ENCODE measurements at regions not wholly inside any gene's neighbourhood (a gene's known extent, or its start where the extent isn't known, plus 50 kb on each side); places are given as distances from the start of the nearest gene placed in this dataset.
"Not testable (repeated sequence)": the region's sequence is repeated elsewhere in the genome, so short reads cannot be mapped to it uniquely, and the experiment has no call there.

DNA sequence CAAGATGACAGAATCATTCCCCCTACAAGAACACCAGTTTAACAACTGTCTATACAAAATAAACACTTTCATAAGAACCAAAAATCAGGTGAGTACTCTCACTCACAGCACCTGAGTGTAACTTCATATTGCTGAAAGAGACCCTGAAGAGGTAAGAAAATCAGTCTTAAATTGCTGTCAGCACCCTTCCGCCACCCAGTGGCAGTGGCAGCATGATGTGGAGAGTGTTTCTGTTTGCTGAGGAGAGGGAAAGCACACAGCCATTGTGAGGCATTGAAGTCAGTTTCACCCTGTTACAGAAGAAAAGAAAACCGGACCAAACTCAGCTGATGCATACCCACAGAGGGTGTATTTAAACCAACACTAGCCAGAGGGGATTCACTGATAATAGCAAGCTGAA lies 1240.8 kb upstream of the CRIM1 start:
- ATAC-seq (no peak), DNase-seq (no peak)
- Mint-ChIP-seq H3K27me3 (no peaks in the 10 kb centered on the region), H3K9me3 (peaks cover 4 to 15% of the 10 kb centered on the region in 2 donors), H3K4me3 (no peak overlapping the region), H3K4me1 (no peaks in the 10 kb centered on the region), H3K27ac (no peak overlapping the region)

DNA sequence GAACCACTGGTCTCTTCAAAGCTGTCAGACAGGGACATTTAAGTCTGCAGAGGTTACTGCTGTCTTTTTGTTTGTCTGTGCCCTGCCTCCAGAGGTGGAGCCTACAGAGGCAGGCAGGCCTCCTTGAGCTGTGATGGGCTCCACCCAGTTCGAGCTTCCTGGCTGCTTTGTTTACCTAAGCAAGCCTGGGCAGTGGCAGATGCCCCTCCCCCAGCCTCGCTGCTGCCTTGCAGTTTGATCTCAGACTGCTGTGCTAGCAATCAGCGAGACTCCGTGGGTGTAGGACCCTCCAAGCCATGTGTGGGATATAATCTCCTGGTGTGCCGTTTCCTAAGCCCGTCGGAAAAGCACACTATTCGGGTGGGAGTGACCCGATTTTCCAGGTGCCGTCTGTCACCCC lies 1243.2 kb upstream of the CRIM1 start:
- H3K9me3 Mint-ChIP-seq, H3K4me3 Mint-ChIP-seq, H3K27ac Mint-ChIP-seq, H3K4me1 Mint-ChIP-seq, H3K27me3 Mint-ChIP-seq, DNase-seq, ATAC-seq: not testable (repeated sequence)

DNA sequence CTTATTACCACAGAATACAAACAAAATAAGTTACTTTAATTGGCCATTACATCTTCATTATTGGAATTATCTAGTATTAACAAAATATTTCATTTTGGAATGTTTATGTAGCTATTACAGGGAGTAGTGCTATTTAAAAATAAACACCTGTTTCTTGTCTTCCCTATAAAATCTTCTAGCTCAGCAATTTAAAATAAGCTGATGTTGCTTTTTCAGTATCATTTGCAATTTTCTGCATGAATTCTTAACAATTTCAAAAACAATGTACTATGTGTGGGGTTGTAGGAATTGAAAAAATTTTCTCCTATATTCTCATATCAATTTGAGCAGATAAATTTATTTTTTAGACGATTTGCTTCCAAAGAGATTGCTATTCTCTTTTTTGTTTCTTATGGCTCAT lies 1251.3 kb upstream of the CRIM1 start:
- H3K27me3 Mint-ChIP-seq = no peaks in the 10 kb centered on the region
- DNase-seq (no peak), ATAC-seq (no peak)
- H3K27ac Mint-ChIP-seq = no peak overlapping the region
- H3K4me3 Mint-ChIP-seq = no peak overlapping the region
- H3K4me1 Mint-ChIP-seq = no peaks in the 10 kb centered on the region
- peaks cover 4 to 8% of the 10 kb centered on the region in 2 donors for H3K9me3 Mint-ChIP-seq

DNA sequence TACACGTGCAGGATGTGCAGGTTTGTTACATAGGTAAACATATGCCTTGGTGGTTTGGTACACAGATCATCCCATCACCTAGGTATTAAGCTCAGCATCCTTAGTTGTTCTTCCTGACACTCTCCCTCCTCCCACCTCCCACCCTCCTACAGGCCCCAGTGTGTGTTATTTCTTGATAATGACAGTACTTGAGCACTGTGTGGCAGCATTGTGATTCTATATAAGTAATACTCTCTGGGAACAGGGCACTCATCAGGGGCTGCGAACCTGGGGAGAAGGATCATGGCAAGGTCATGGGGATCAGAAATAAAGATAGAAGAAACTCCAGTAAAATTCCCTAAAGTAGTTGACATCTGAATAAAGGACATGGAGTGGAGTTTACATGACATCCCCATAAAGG lies 1256.2 kb upstream of the CRIM1 start:
- H3K4me1 Mint-ChIP-seq = no peaks in the 10 kb centered on the region

DNA sequence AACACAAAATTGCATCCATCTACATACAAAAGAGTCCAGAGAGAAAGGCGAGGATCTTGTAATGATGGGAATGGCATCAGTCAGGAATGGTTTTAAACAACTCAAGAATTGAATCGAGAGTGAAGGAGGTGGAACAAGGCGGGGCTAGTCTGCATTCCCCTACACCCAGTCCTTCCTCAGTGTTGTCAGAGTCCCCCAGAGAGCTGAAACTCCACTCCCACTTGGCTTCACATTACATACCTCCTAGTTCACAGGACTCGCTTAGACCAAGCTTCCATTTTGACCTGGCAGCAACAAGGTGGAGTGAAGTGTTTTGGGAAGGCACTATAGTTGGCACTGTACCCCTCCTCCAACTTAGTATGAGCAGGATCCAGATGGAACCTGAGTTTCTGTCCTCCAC lies 1273.5 kb upstream of the CRIM1 start:
- Mint-ChIP-seq H3K4me1 (no peaks in the 10 kb centered on the region), H3K27me3 (no peaks in the 10 kb centered on the region), H3K27ac (no peak overlapping the region), H3K4me3 (no peak overlapping the region), H3K9me3 (peaks cover 6 to 14% of the 10 kb centered on the region in 2 donors)
- ATAC-seq = no peak
- DNase-seq = no peak

More for the DNA sequence above, 1256.2 kb upstream of the CRIM1 start:
- no peak for DNase-seq
- no peak for ATAC-seq
- Mint-ChIP-seq H3K27ac (no peak overlapping the region), H3K27me3 (no peaks in the 10 kb centered on the region), H3K9me3 (peaks cover 6 to 9% of the 10 kb centered on the region in 2 donors), H3K4me3 (no peak overlapping the region)

DNA sequence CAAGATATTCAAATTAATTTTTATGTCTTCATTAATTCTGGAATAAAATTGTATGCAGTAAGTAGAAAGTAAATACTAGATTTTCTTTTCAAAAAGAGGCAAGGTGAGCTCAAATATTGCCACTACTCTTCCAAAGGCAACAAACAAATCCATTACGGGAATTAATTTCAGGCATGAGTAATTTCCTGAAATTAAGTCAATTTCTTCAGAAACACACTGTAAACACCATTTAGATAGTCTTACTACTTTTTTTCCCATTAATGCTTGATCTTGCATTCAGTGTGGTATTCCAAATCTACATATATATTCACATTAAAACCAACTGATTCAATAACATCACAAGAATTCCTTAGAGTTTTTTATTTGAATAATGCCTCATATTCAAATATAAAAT lies 1274.0 kb upstream of the CRIM1 start:
- no peaks in the 10 kb centered on the region for H3K27me3 Mint-ChIP-seq
- DNase-seq (no peak), ATAC-seq (no peak)
- H3K9me3 Mint-ChIP-seq = peaks cover 6 to 10% of the 10 kb centered on the region in 2 donors
- no peaks in the 10 kb centered on the region for H3K4me1 Mint-ChIP-seq
- H3K27ac Mint-ChIP-seq = no peak overlapping the region
- H3K4me3 Mint-ChIP-seq = no peak overlapping the region

DNA sequence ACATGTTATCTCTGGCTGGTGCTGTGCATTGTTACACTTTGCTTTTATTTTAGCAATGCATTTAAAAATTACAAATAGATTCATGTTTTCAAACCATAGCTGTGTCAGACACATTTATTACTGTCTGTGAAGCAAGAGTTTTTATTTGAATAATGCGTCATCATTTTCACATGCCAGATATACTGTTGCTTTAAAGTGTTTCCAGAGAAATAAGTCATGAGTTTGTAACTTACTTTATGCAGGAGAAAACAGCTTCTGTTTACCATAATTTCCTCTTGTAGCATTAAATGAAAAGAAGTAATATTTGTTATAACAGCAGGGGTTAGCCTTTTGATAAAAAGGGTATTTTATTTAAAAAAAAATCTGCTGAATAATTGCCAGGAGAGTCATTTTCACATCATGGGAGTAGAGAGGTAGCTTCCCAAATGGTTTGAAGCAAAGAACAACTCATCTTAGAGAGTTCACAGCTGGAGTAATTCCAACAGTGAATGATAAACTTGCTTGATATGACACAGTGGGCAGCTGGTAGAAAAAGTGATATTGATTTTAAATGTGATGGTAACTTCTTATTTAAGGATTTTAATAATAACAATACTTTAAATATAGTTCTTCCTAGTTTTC lies 1274.5 kb upstream of the CRIM1 start:
- Mint-ChIP-seq H3K4me1 (no peaks in the 10 kb centered on the region), H3K27ac (no peak overlapping the region), H3K9me3 (peaks cover under 1 to 5% of the 10 kb centered on the region in 2 donors), H3K27me3 (no peaks in the 10 kb centered on the region), H3K4me3 (no peak overlapping the region)
- DNase-seq (no peak), ATAC-seq (no peak)

DNA sequence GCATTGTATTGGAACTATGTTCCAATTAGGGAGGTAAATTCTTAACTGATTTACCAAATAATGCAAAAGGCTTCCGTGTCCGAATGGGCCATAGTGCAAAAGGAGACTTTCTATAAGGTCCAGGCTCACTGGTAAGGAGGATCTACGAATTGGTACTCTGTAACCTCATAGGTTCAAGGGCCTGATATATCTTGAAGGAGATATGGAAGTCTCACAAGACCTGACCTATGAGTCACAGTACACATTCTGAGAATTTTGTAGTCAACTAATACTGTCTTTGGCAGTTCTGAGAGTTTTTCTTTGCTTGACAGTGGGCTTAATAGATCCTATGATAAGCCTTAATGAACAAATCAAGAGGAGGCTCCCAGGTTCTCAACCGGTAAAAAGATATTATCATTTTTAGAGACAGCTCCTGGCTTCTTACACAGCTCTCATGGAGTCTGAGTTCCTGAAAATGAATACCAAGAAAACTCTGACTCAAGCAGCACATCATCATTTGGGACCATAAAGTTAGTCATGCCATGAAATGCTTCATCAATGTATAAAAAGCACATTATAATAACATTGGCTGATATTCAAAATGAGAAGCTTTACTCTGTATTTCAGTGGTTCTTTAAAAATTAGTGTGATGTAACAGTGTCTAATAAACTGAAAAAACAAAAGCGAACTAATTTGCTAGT lies 1275.2 kb upstream of the CRIM1 start:
- no peaks in the 10 kb centered on the region for H3K4me1 Mint-ChIP-seq
- no peak for DNase-seq
- no peaks in the 10 kb centered on the region for H3K27me3 Mint-ChIP-seq
- H3K27ac Mint-ChIP-seq = no peak overlapping the region
- no peak overlapping the region for H3K4me3 Mint-ChIP-seq
- no peak for ATAC-seq
- no peaks in the 10 kb centered on the region for H3K9me3 Mint-ChIP-seq

DNA sequence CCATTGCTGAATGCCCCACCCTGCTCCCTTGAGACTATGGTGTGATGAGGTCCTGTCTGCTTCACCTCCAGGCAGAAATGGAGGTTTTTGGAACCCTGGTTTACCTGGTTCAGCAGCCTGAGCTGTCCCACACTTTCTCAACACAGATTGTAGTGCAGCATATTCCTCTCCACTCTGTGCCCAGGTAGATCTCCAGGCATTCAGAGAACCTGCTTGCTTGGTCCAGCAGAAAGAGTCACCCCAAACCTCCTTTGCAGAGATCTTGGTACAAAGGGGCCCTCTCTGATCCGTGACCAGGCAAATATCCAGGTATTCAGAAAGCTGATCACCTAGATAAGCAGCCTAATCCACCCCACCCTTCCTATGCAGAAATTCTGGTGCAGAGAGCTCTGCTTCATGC lies 1288.2 kb upstream of the CRIM1 start:
- no peak overlapping the region for H3K27ac Mint-ChIP-seq
- DNase-seq (no peak), ATAC-seq (no peak)
- no peaks in the 10 kb centered on the region for H3K27me3 Mint-ChIP-seq
- no peak overlapping the region for H3K4me3 Mint-ChIP-seq
- H3K4me1 Mint-ChIP-seq = no peaks in the 10 kb centered on the region
- peaks cover 7 to 12% of the 10 kb centered on the region in 2 donors for H3K9me3 Mint-ChIP-seq

DNA sequence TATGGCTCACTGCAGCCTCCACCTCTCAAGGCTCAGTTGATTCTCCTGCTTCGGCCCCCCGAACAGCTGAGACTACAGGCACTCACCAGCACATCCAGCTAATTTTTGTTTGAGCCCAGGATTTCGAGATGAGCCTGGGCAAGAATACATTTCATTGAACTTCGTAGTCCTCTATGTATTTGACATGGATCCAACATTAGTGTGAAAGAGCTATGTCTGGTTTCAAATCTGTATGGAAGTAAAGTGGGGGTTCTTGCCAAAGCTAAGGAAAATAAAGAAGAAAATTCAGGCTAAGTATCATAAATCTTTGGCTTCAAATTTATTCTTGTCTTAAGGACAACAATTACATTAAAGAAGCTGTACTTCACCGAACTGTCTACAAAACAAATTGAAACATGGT lies 1291.7 kb upstream of the CRIM1 start:
- no peaks in the 10 kb centered on the region for H3K4me1 Mint-ChIP-seq
- no peak for DNase-seq

DNA sequence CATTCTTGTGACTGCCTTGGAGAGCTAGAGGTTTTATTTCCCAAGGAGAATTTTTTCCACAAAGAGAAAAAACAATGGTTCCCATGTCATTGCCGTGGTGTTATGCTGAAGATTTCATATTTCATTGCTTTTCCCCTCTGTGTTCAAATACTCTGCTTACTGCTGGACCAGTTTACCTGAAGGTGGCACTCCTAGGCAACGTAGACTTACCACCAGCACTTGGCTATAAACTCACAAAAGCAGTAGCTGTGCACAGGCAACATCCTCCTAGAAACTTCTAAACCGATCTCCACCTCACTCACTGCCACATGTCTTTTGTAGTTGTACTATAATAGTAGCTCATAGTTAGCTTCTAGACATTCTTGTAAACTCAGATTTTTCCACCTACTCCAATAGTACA lies 1319.7 kb upstream of the CRIM1 start:
- H3K4me3 Mint-ChIP-seq = no peak overlapping the region
- peaks cover 0 to 14% of the 10 kb centered on the region in 2 donors for H3K9me3 Mint-ChIP-seq
- H3K27me3 Mint-ChIP-seq = no peaks in the 10 kb centered on the region
- DNase-seq (no peak), ATAC-seq (no peak)
- H3K4me1 Mint-ChIP-seq = no peaks in the 10 kb centered on the region
- no peak overlapping the region for H3K27ac Mint-ChIP-seq

More for the DNA sequence above, 1291.7 kb upstream of the CRIM1 start:
- no peak for ATAC-seq
- no peak overlapping the region for H3K4me3 Mint-ChIP-seq
- no peaks in the 10 kb centered on the region for H3K9me3 Mint-ChIP-seq
- H3K27me3 Mint-ChIP-seq = no peaks in the 10 kb centered on the region
- H3K27ac Mint-ChIP-seq = no peak overlapping the region

DNA sequence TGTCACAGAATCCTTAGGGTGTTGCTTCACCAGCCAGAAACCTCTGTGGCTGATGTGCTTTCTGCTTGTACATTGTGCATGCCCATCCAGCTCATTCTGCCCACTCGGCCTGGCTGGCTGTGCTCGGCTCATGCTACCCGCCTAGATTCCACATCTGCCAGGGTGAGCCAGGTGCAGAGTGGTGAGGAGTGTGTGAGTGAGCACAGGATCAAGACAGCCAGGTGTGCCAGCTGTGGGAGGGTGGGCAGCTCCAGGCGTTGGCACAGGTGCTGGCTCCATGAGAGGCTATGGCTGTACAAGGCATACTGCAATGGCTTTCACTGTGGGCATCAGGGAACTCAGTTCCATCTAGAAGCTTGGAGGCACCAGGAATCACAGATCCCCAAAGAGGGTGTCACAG lies 1321.8 kb upstream of the CRIM1 start:
- Mint-ChIP-seq H3K9me3 (peaks cover 0 to 14% of the 10 kb centered on the region in 2 donors), H3K27ac (no peak overlapping the region), H3K4me3 (no peak overlapping the region), H3K4me1 (no peaks in the 10 kb centered on the region), H3K27me3 (no peaks in the 10 kb centered on the region)
- DNase-seq (no peak), ATAC-seq (no peak)

DNA sequence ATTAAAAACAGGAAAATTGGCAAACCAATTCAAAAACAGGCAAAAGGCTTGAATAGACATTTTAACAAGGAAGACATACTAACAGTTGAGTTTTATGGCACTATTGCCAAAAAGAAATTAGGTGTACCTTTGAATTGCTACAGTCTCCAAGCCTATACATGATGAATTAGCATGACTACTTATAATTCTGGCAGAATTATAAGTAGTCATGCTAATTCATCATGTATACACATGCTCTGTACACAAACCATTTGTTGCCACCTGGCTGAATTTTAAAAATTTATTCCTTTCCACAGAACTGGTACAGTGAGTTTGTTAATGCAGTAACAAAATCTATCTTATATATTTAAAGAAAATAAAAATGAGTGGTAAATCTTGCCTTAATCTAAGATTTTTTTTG lies 1332.0 kb upstream of the CRIM1 start:
- ATAC-seq = no peak
- peaks cover 0 to 5% of the 10 kb centered on the region in 2 donors for H3K9me3 Mint-ChIP-seq
- DNase-seq = no peak
- no peaks in the 10 kb centered on the region for H3K4me1 Mint-ChIP-seq
- H3K27ac Mint-ChIP-seq = no peak overlapping the region
- H3K27me3 Mint-ChIP-seq = no peaks in the 10 kb centered on the region
- no peak overlapping the region for H3K4me3 Mint-ChIP-seq

DNA sequence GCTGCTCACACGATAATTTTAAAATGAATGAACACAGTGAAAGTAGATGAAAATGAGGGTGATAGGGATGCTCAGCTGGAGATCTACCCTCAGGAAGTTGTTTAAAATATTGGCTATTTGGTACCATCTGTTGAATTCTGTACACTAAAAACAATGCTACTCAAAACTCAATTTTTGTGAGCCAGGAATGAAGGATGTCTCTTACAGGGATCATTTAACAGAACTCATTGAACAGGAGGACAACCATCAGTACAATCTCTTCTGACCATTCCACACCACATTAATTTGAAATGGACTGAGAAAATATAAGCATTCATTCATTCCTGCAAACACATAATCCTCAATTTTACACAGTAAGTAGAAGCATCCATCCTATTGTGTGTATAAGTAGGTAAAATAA lies 1355.1 kb upstream of the CRIM1 start:
- Mint-ChIP-seq H3K9me3 (no peaks in the 10 kb centered on the region), H3K4me3 (no peak overlapping the region), H3K27me3 (no peaks in the 10 kb centered on the region), H3K27ac (no peak overlapping the region), H3K4me1 (no peaks in the 10 kb centered on the region)
- DNase-seq = no peak
- ATAC-seq = no peak

DNA sequence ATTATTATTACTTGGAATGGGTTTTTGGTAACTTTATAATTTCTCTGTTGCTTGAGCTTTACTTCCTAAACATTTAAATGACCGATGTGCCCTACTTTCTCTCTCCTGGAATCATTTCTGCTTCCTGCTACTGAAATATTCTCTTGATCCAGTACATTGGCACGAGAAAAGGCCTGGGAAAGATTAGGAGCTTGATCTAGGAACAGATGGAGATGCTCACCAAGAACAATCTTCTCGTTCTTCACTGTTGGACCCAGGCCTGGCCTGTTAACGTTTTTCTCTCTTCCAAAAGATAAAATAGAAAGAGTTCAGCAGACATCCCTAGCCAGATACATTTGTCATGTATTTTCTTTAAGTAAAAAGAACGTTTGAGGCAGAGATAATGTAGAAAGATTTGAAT lies 1356.8 kb upstream of the CRIM1 start:
- Mint-ChIP-seq H3K4me1 (no peaks in the 10 kb centered on the region), H3K27ac (no peak overlapping the region), H3K27me3 (no peaks in the 10 kb centered on the region), H3K9me3 (no peaks in the 10 kb centered on the region), H3K4me3 (no peak overlapping the region)
- DNase-seq (no peak), ATAC-seq (no peak)

DNA sequence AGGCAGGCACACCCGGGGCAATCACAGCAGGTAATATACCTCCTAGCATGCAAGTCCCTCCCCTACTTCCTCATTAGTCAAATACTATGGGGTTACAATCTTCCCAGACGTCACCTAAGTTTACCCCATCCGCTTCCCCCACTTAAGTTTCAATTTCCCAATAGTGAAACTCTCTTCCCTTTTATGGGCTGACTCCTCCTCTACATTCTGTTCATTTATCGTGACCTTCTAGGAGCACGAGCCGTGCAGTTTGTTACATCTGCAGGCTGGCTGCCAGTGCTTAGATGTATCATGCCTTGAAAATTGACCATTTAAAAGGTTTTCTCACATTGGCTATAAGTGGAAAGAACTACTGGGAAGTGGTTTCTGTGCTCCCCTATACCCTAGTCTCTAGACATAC lies 1357.8 kb upstream of the CRIM1 start:
- H3K9me3 Mint-ChIP-seq = no peaks in the 10 kb centered on the region
- no peaks in the 10 kb centered on the region for H3K4me1 Mint-ChIP-seq
- H3K27ac Mint-ChIP-seq = peak overlapping the region in 1 of 2 donors; percentile 9
- no peak overlapping the region for H3K4me3 Mint-ChIP-seq
- H3K27me3 Mint-ChIP-seq = no peaks in the 10 kb centered on the region
- DNase-seq = no peak
- ATAC-seq = no peak

DNA sequence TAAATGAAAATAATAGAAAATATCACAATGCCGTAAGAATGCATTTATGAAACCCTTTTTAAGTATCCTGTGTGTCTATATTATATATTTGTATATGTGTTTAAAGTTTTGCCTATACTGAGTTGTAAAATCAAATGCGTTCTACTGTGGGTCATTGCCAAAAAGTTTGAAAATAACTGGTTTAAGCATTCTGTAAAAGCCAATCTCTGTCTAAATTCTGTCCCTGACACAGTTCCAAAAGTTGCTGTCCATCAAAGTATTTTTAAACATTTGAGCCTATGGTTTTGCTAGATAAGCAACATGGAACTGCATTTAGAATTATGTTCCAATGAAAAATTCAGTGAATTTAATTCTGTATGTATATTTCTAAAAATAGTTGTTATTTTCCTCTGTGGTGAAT lies 1360.4 kb upstream of the CRIM1 start:
- Mint-ChIP-seq H3K27me3 (no peaks in the 10 kb centered on the region), H3K9me3 (peaks cover 7 to 8% of the 10 kb centered on the region in 2 donors), H3K4me1 (no peaks in the 10 kb centered on the region), H3K4me3 (no peak overlapping the region), H3K27ac (no peak overlapping the region)
- no peak for ATAC-seq
- DNase-seq = no peak

Data from stimulated activated naive CD8-positive, alpha-beta T cell treated with anti-CD3 and anti-CD28 coated beads, Interleukin-15, amount 100 ng/mL, for 72 hours (primary cell).